SK-N-MC (cell line): ENCODE measurements at regions not wholly inside any gene's neighbourhood (a gene's known extent, or its start where the extent isn't known, plus 50 kb on each side); places are given as distances from the start of the nearest gene placed in this dataset.

Experiments
- EZH2 ChIP-seq: fragments of 200-600 bp; sonication (generic); IDR thresholded peaks from one replicate; pipeline ENCODE4 v1.6.1; 2017; ENCODE audit warnings: antibody characterized with exemption
- POLR2AphosphoS5 ChIP-seq: IDR thresholded peaks from 2 replicates; pipeline ENCODE4 v1.6.1; 2012; ENCODE audit warnings: mild to moderate bottlenecking, low read depth, low read length, borderline replicate concordance

DNA sequence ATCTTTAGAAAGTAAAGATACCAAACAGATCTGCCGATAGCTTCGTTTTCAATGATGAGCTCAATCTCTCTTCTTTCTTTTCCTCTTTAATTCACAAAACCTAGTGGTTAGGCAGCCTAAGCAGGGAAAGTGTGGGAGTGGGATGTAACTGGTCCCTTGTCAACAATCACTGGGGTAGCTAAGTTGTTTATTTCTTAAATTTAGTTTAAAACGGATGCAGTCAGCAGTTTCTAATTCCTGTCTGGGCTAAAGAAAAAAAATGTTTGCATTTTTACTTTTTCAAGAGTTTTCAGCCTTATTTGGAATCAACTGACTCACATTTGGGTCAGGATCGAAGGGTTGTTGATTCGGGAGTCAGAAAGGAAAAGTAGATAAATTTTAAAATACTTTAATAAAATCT lies 137.7 kb upstream of the TACR1 start:
- TF ChIP-seq EZH2 (no peak), POLR2AphosphoS5 (no peak)
